ENCODE measurements at regions not wholly inside any gene's neighbourhood (a gene's known extent, or its start where the extent isn't known, plus 50 kb on each side); places are given as distances from the start of the nearest gene placed in this dataset.

DNA sequence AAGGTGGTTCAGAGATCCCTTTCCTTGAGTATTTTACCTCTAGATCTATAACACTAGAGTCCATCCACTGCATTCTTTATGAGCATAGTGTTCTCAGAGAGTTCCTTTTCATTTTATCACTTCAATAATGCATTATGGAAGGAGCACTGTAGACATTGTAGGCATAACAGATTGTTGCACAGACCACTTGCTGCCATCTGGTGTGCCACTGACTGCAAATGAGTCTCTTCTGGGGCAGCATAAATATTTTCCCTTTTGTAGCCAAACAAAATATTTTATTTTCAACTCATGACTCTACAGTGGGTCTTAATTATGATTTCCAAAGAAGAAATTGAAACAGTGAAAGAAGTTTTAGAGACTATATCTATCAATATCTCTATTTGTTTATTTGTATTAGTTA lies 290.4 kb downstream of the OLFM3 start:
- TF ChIP-seq, protein P1, sequence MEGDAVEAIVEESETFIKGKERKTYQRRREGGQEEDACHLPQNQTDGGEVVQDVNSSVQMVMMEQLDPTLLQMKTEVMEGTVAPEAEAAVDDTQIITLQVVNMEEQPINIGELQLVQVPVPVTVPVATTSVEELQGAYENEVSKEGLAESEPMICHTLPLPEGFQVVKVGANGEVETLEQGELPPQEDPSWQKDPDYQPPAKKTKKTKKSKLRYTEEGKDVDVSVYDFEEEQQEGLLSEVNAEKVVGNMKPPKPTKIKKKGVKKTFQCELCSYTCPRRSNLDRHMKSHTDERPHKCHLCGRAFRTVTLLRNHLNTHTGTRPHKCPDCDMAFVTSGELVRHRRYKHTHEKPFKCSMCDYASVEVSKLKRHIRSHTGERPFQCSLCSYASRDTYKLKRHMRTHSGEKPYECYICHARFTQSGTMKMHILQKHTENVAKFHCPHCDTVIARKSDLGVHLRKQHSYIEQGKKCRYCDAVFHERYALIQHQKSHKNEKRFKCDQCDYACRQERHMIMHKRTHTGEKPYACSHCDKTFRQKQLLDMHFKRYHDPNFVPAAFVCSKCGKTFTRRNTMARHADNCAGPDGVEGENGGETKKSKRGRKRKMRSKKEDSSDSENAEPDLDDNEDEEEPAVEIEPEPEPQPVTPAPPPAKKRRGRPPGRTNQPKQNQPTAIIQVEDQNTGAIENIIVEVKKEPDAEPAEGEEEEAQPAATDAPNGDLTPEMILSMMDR (conservative IDR thresholded peaks at IDR 0.05 in 1 of 2, IDR thresholded peaks at IDR 0.05 in 1 of 2; ENCODE audit: extremely low read depth in 1 of 2, insufficient read depth in 1 of 2, low read depth in 1 of 2, low read length in 2 of 2): no peak
- TF ChIP-seq EZH2 (IDR thresholded peaks at IDR 0.05; ENCODE audit: borderline replicate concordance, low read length): no peak

Data from mammary epithelial cell (primary cell).